Body of pancreas (tissue), 4 donors: ENCODE measurements at regions not wholly inside any gene's neighbourhood (a gene's known extent, or its start where the extent isn't known, plus 50 kb on each side); places are given as distances from the start of the nearest gene placed in this dataset.
"Not testable (repeated sequence)": the region's sequence is repeated elsewhere in the genome, so short reads cannot be mapped to it uniquely, and the experiment has no call there.

Experiments used
- ATAC-seq: fragments of 150-250 bp; one replicate; pipeline ENCODE4 v1.9.1; 2016
- DNase-seq, 4 donors: peaks; one replicate each; pipeline ENCODE4 v3.0.0-alpha.2; 2019
- H3K27ac ChIP-seq, 4 donors: fragments of 200-600 bp; sonication (generic); 1 replicate in 3 of 4; 2 replicates in 1 of 4; pipeline versions ENCODE4 v1.5.1 to v1.6.1; 2016 to 2019; ENCODE audit warnings: mild to moderate bottlenecking in 1 of 4, mixed read lengths in 1 of 4, moderate library complexity in 1 of 4
- H3K27me3 ChIP-seq, 2 donors: fragments of 200-600 bp; sonication (generic); one replicate each; pipeline ENCODE4 v1.6.0; 2016; ENCODE audit warnings: mild to moderate bottlenecking in 1 of 2
- H3K36me3 ChIP-seq, 2 donors: fragments of 200-600 bp; sonication (generic); replicated peaks in 1 of 2; 2 replicates each; pipeline ENCODE4 v1.5.1; 2016; ENCODE audit warnings: low read depth in 2 of 2; ENCODE audit not compliant: insufficient read depth in 1 of 2
- H3K4me1 ChIP-seq: fragments of 200-600 bp; sonication (generic); one replicate; pipeline ENCODE4 v1.6.0; 2016
- H3K4me3 ChIP-seq, 2 donors: fragments of 200-600 bp; sonication (generic); 1 replicate in 1 of 2; 2 replicates in 1 of 2; pipeline ENCODE4 v1.5.1; 2016 to 2019
- H3K9me3 ChIP-seq, 3 donors: fragments of 200-600 bp; sonication (generic); 1 replicate in 2 of 3; 2 replicates in 1 of 3; pipeline ENCODE4 v1.5.1; 2016
- CTCF ChIP-seq, 7 experiments: fragments of 450-650 bp in 4 of 7; fragments of 200-600 bp in 3 of 7; sonication (generic) in 3 of 7; IDR thresholded peaks; one replicate each; pipeline ENCODE4 v1.5.1; 2016 to 2019; ENCODE audit warnings: antibody characterized with exemption in 7 of 7
- POLR2A ChIP-seq, 3 donors: fragments of 450-650 bp; IDR thresholded peaks; one replicate each; pipeline ENCODE4 v1.6.1; 2016; ENCODE audit warnings: antibody characterized with exemption in 3 of 3, mild to moderate bottlenecking in 2 of 3
- WGBS, 2 donors: methylation state at CpG; one replicate each; pipeline ENCODE4 v1.1.5; 2017; 5-methylcytosine and 5-hydroxymethylcytosine counted together
- intact Hi-C: fragments of 100-400 bp; cut with DNase I; formaldehyde crosslinking; loops from one replicate; pipeline ENCODE4 v1.15.1; 2023

GRCh38 chr11:96736601-96737000 lies 346.8 kb downstream of the JRKL start:
- DNase-seq (no peak), ATAC-seq (no peak)
- no peak overlapping the region for H3K27ac ChIP-seq
- no peaks in the 10 kb centered on the region for H3K9me3 ChIP-seq
- no peaks in the 10 kb centered on the region for H3K27me3 ChIP-seq
- no peak overlapping the region for H3K4me3 ChIP-seq
- TF ChIP-seq CTCF (IDR thresholded peaks at IDR 0.05) = no peak
- TF ChIP-seq POLR2A (IDR thresholded peaks at IDR 0.05) = no peak
- H3K36me3 ChIP-seq = no peaks in the 10 kb centered on the region
- intact Hi-C loops = no loop called here
- WGBS, 2 donors = 22 to 44% methylated on average over 1 of the region's 1 CpG
- H3K4me1 ChIP-seq = no peaks in the 10 kb centered on the region

GRCh38 chr11:96738311-96738710 lies 348.5 kb downstream of the JRKL start:
- H3K9me3 ChIP-seq = no peaks in the 10 kb centered on the region
- H3K27me3 ChIP-seq = no peaks in the 10 kb centered on the region
- intact Hi-C loops = no loop called here
- TF ChIP-seq POLR2A (IDR thresholded peaks at IDR 0.05) = no peak
- TF ChIP-seq CTCF (IDR thresholded peaks at IDR 0.05) = no peak
- no peak for ATAC-seq
- no peak for DNase-seq
- 75 to 88% methylated on average over 3 of the region's 3 CpGs for WGBS, 2 donors
- no peaks in the 10 kb centered on the region for H3K4me1 ChIP-seq
- H3K4me3 ChIP-seq = no peak overlapping the region
- H3K36me3 ChIP-seq = no peaks in the 10 kb centered on the region
- H3K27ac ChIP-seq = no peak overlapping the region

- no peaks in the 10 kb centered on the region for H3K9me3 ChIP-seq
- WGBS, 2 donors = 70 to 84% methylated on average over 5 of the region's 5 CpGs
- no peaks in the 10 kb centered on the region for H3K36me3 ChIP-seq
- H3K4me1 ChIP-seq = no peaks in the 10 kb centered on the region
- no peak overlapping the region for H3K4me3 ChIP-seq
- intact Hi-C loops = no loop called here
- ATAC-seq (no peak), DNase-seq (no peak)
- H3K27me3 ChIP-seq = no peaks in the 10 kb centered on the region
- H3K27ac ChIP-seq = no peak overlapping the region
- no peak for TF ChIP-seq POLR2A (IDR thresholded peaks at IDR 0.05)
- no peak for TF ChIP-seq CTCF (IDR thresholded peaks at IDR 0.05)
Measured at GRCh38 chr11:96741068-96741467, 351.3 kb downstream of the JRKL start.

- TF ChIP-seq POLR2A (IDR thresholded peaks at IDR 0.05) (no peak), CTCF (IDR thresholded peaks at IDR 0.05) (no peak)
- DNase-seq (no peak), ATAC-seq (no peak)
- Histone ChIP-seq H3K27me3 (no peaks in the 10 kb centered on the region), H3K27ac (no peak overlapping the region), H3K9me3 (no peaks in the 10 kb centered on the region), H3K36me3 (no peaks in the 10 kb centered on the region), H3K4me1 (no peaks in the 10 kb centered on the region), H3K4me3 (no peak overlapping the region)
- intact Hi-C loops = no loop called here
- WGBS, 2 donors = 0 to 45% methylated on average over 1 of the region's 1 CpG
Measured at GRCh38 chr11:96744697-96745096, 354.9 kb downstream of the JRKL start.

GRCh38 chr11:96748639-96749370 lies 359.0 kb downstream of the JRKL start:
- Histone ChIP-seq H3K27ac (no peak overlapping the region), H3K9me3 (no peaks in the 10 kb centered on the region), H3K36me3 (no peaks in the 10 kb centered on the region), H3K27me3 (no peaks in the 10 kb centered on the region), H3K4me3 (no peak overlapping the region), H3K4me1 (no peaks in the 10 kb centered on the region)
- no peak for TF ChIP-seq POLR2A (IDR thresholded peaks at IDR 0.05)
- TF ChIP-seq CTCF (IDR thresholded peaks at IDR 0.05) = no peak
- no peak for ATAC-seq
- intact Hi-C loops = no loop called here
- DNase-seq = no peak
- WGBS, 2 donors = 45 to 48% methylated on average over 2 of the region's 2 CpGs

- intact Hi-C loops = not testable (repeated sequence)
Measured at GRCh38 chr11:96751807-96752206, 362.0 kb downstream of the JRKL start.

More at GRCh38 chr11:96751807-96752206, 362.0 kb downstream of the JRKL start:
- DNase-seq, H3K36me3 ChIP-seq, H3K4me3 ChIP-seq, ATAC-seq, H3K27ac ChIP-seq, H3K27me3 ChIP-seq, H3K4me1 ChIP-seq, H3K9me3 ChIP-seq: not testable (repeated sequence)
- 59 to 70% methylated on average over 2 of the region's 2 CpGs for WGBS, 2 donors
